Kidney (tissue), 13 donors: ENCODE measurements at regions not wholly inside any gene's neighbourhood (a gene's known extent, or its start where the extent isn't known, plus 50 kb on each side); places are given as distances from the start of the nearest gene placed in this dataset.
"Not testable (repeated sequence)": the region's sequence is repeated elsewhere in the genome, so short reads cannot be mapped to it uniquely, and the experiment has no call there.

Source experiments
- DNase-seq, 5 donors: peaks; one replicate each; pipeline ENCODE4 v3.0.0-alpha.2; 2013 to 2020
- FAIRE-seq: peaks from 2 replicates; lab custom pipeline; 2012; peaks lifted over from hg19 to GRCh38; lab: Jason Lieb, UNC
- H3K27ac ChIP-seq, 2 donors: one replicate each; pipeline ENCODE4 v1.7.0; 2013; ENCODE audit warnings: low read depth in 2 of 2, low read length in 2 of 2, inconsistent platforms in 1 of 2
- H3K27me3 ChIP-seq: one replicate; pipeline ENCODE4 v1.7.1; 2013; ENCODE audit warnings: low read length, inconsistent platforms; ENCODE audit not compliant: control insufficient read depth, insufficient read depth
- H3K36me3 ChIP-seq, 3 donors: one replicate each; pipeline versions ENCODE4 v1.7.0 to v1.7.1; 2013; ENCODE audit warnings: low read length in 3 of 3, control low read depth in 1 of 3, inconsistent platforms in 1 of 3; ENCODE audit not compliant: insufficient read depth in 3 of 3, control insufficient read depth in 2 of 3
- H3K4me1 ChIP-seq, 3 donors: one replicate each; pipeline versions ENCODE4 v1.7.0 to v1.7.1; 2013; ENCODE audit warnings: low read length in 3 of 3, inconsistent platforms in 1 of 3, low read depth in 1 of 3; ENCODE audit not compliant: control insufficient read depth in 2 of 3, insufficient read depth in 2 of 3
- H3K4me3 ChIP-seq, 3 donors: one replicate each; pipeline versions ENCODE4 v1.7.0 to v1.8.1; 2013; ENCODE audit warnings: low read length in 3 of 3, control low read depth in 1 of 3, inconsistent platforms in 1 of 3
- H3K9ac ChIP-seq, 3 donors: one replicate each; pipeline versions ENCODE4 v1.7.0 to v1.7.1; 2013; ENCODE audit warnings: low read length in 3 of 3, control low read depth in 1 of 3, inconsistent platforms in 1 of 3
- H3K9me3 ChIP-seq, 3 donors: one replicate each; pipeline versions ENCODE4 v1.7.0 to v1.7.1; 2013; ENCODE audit warnings: low read length in 3 of 3, control low read depth in 1 of 3, inconsistent platforms in 1 of 3; ENCODE audit not compliant: control insufficient read depth in 2 of 3, insufficient read depth in 1 of 3
- intact Hi-C: fragments of 100-400 bp; cut with DNase I; formaldehyde crosslinking; loops from one replicate; pipeline ENCODE4 v1.11.1; 2022
- TF ChIP-seq, protein P1 (sequence below): IDR thresholded peaks from 3 replicates; pipeline ENCODE4 v1.5.1; 2012; ENCODE audit warnings: mild to moderate bottlenecking, moderate library complexity, borderline replicate concordance; ENCODE audit not compliant: insufficient read depth; ENCODE audit errors: extremely low read depth
- donor health status: control.
- donor health status: control.
- donor health status: control.
- donor health status: control.
- donor health status: control.
- donor health status: DM: yes; HTN: yes; CAD: no.
- donor health status: Normal renal cell carcinoma (clear cell type).

DNA sequence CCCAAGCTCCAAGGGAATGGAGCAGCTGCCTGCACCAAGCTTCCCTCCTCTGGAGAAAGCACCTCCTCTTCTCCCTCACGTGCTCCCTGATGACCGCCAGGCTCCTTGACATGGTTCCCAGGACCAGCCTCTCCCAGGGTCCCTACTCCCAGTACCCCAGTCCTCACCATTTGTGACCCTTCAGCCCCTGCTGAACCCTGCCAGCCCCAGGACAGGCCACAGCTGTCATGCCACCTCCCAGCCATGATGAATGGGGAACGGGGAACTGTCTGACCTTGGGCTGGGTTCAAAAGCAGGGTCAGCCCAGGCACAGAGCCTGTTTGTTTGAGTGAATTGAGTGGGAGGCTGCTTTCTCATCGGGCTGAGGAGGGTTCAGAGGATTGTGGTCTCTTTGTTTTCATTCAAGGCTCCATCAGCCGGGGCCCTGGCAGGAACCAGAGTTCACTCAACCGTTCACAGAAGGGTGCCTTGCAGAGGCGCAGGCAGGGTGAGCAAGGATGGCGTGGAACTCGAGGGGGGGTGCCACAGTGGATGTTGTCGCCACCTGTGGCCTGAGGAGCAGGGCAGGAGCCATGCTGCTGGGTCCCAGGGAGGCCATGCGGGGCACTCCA is 344.5 kb upstream of the SFSWAP start:
- TF ChIP-seq, protein P1, sequence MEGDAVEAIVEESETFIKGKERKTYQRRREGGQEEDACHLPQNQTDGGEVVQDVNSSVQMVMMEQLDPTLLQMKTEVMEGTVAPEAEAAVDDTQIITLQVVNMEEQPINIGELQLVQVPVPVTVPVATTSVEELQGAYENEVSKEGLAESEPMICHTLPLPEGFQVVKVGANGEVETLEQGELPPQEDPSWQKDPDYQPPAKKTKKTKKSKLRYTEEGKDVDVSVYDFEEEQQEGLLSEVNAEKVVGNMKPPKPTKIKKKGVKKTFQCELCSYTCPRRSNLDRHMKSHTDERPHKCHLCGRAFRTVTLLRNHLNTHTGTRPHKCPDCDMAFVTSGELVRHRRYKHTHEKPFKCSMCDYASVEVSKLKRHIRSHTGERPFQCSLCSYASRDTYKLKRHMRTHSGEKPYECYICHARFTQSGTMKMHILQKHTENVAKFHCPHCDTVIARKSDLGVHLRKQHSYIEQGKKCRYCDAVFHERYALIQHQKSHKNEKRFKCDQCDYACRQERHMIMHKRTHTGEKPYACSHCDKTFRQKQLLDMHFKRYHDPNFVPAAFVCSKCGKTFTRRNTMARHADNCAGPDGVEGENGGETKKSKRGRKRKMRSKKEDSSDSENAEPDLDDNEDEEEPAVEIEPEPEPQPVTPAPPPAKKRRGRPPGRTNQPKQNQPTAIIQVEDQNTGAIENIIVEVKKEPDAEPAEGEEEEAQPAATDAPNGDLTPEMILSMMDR, result no peak
- intact Hi-C loops, result no loop called here
- no peak overlapping the region for H3K4me3 ChIP-seq
- H3K27me3 ChIP-seq, result no peaks in the 10 kb centered on the region
- no peaks in the 10 kb centered on the region for H3K4me1 ChIP-seq
- no peak overlapping the region for H3K9ac ChIP-seq
- DNase-seq (peak in 1 of 5 donors; percentile 53), FAIRE-seq (no peak)
- no peaks in the 10 kb centered on the region for H3K36me3 ChIP-seq
- no peaks in the 10 kb centered on the region for H3K9me3 ChIP-seq
- H3K27ac ChIP-seq, result no peak overlapping the region

DNA sequence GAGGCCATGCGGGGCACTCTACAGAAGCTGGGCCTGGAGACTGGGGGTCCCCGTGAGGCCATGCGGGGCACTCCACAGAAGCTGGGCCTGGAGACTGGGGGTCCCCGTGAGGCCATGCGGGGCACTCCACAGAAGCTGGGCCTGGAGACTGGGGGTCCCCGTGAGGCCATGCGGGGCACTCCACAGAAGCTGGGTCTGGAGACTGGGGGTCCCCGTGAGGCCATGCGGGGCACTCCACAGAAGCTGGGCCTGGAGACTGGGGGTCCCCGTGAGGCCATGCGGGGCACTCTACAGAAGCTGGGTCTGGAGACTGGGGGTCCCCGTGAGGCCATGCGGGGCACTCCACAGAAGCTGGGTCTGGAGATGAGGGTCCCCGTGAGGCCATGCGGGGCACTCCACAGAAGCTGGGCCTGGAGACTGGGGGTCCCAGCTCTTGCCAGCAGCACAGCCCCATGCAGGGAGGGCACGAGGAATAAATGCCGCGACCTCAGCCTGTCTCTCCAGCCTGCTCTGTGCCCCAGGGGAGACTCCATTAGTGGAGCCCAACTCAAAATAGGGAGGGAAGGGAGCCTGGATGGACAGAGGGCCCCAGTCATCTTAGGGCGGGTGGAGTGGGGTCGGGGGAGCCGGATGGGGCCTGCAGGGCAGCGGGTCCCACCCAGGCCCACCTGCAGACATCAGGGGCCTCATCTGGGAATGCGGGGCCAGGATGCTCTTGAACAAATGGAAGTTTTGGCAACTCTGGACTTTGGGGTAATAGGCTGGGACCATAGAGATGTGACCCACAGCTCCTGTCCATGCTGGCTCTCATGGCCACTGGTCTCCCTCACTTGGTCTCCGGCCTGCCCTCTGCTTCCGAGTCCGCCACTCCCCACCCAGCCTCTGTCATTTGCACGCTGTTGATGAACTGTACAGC is 343.6 kb upstream of the SFSWAP start:
- H3K4me3 ChIP-seq, H3K27ac ChIP-seq, intact Hi-C loops, H3K9me3 ChIP-seq, H3K36me3 ChIP-seq, H3K27me3 ChIP-seq, H3K9ac ChIP-seq, H3K4me1 ChIP-seq, FAIRE-seq: not testable (repeated sequence)
- peak in 1 of 5 donors; percentile 35 for DNase-seq

DNA sequence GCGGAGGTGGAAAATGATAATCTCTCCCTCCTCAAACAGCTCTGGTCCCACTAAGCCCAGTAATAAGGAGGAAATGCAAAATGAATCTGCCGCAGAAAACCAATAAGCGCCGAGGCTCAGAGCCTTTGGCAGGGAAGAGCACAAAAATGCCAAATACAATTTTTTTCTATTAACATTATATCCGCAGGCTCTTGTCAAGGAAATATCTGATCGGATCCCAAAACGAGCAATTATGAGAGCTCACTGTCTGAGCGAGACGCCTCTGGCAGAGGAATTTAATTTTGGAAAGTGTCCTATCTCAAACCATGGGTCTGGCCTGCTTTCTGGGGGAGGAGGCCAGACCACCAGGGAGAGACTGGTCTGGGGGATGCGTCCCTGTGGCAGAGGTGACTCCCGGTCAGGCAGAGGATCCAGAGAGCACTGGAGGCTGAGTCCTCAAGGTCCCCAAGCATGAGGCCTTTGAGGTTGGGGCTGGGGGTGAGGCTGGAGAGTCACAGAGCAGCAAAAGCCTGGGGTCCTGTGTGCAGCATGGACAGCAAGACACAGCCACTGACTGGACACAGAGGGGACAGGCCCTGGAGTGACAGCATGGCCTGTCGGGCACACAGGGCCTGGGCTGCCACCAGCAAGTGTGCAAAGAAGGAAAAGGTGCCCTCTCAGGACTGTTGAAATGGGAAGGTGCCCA is 342.8 kb upstream of the SFSWAP start:
- DNase-seq (peak in 1 of 5 donors; percentile 33), FAIRE-seq (no peak)
- no peaks in the 10 kb centered on the region for H3K27me3 ChIP-seq
- no peaks in the 10 kb centered on the region for H3K36me3 ChIP-seq
- no peak overlapping the region for H3K27ac ChIP-seq
- TF ChIP-seq, protein P1, result no peak
- intact Hi-C loops, result no loop called here
- no peaks in the 10 kb centered on the region for H3K4me1 ChIP-seq
- no peak overlapping the region for H3K9ac ChIP-seq
- no peak overlapping the region for H3K4me3 ChIP-seq
- H3K9me3 ChIP-seq, result no peaks in the 10 kb centered on the region

DNA sequence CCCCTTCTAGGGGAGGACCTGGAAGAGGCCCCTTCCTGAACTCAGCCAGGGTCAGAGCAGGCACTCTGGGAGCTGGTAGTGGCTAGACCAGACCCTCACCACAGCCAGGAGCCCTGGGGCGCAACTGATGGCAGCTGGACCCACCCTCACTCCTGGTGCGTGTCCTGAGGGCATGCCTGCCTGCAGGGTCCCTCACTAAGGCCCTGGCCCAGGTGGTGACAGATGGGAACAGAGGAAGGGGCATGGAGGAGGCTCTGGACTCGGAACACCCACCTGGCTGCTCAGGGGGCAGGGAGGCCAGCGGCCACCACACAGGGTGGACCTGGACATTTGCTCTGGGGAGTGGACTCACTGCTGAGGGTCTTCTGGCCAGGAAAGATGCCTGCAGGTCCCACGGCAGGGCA is 342.2 kb upstream of the SFSWAP start:
- Histone ChIP-seq H3K4me1 (no peaks in the 10 kb centered on the region), H3K4me3 (no peak overlapping the region), H3K9me3 (no peaks in the 10 kb centered on the region), H3K36me3 (no peaks in the 10 kb centered on the region), H3K27me3 (no peaks in the 10 kb centered on the region), H3K27ac (no peak overlapping the region), H3K9ac (no peak overlapping the region)
- intact Hi-C loops, result no loop called here
- DNase-seq (peak in 1 of 5 donors; percentile 30), FAIRE-seq (no peak)
- TF ChIP-seq, protein P1, result no peak
